GM12878 (cell line): ENCODE measurements at regions not wholly inside any gene's neighbourhood (a gene's known extent, or its start where the extent isn't known, plus 50 kb on each side); places are given as distances from the start of the nearest gene placed in this dataset.

Source experiments
- ATAC-seq: fragments of 200-7000 bp; cut with Tn5 transposase; 3 replicates; pipeline ENCODE4 v1.9.1; 2020; ENCODE audit warnings: mild to moderate bottlenecking, moderate library complexity
- BruUV-seq: library from RNA; stranded (reverse); fragments of 400-500 nt; replicated peaks from 2 replicates; lab custom pipeline; 2021; lab: Mats Ljungman, UMichigan
- CTCF ChIA-PET: fragments of 300-600 bp; sonication (Branson Sonifier 250); formaldehyde crosslinking; extraction: SDS; loops from one replicate; lab custom pipeline; 2021; ENCODE audit warnings: inconsistent platforms; lab: Yijun Ruan, JAX
- POLR2A ChIA-PET: fragments of 350-600 bp; formaldehyde crosslinking; extraction: SDS; loops from one replicate; lab custom pipeline; 2021; ENCODE audit warnings: inconsistent platforms; lab: Charles Lee
- RAD21 ChIA-PET: fragments of 300-600 bp; sonication (Branson Sonifier 250); formaldehyde crosslinking; loops from one replicate; lab custom pipeline; 2023; ENCODE audit warnings: antibody characterized with exemption; ENCODE audit not compliant: unreplicated experiment; lab: Charles Lee
- SMC1A ChIA-PET: fragments of 300-600 bp; sonication (Branson Sonifier 250); formaldehyde crosslinking; loops from one replicate; lab custom pipeline; 2023; ENCODE audit not compliant: unreplicated experiment, uncharacterized antibody; lab: Charles Lee
- DNase-seq: peaks from one replicate; pipeline ENCODE4 v3.0.0-alpha.2; 2011; ENCODE audit warnings: low read depth, low spot score
- FAIRE-seq: peaks from 3 replicates; lab custom pipeline; 2011; peaks lifted over from hg19 to GRCh38; lab: Jason Lieb, UNC
- H2AFZ ChIP-seq: 2 replicates; pipeline ENCODE4 v1.6.0; 2011; ENCODE audit warnings: low read depth, low read length, control low read depth; ENCODE audit not compliant: control insufficient read depth
- H3K27ac ChIP-seq: 2 replicates; pipeline ENCODE4 v1.5.1; 2011; ENCODE audit warnings: control low read depth; ENCODE audit not compliant: control insufficient read depth, insufficient read depth
- H3K27me3 ChIP-seq, 2 experiments: replicated peaks in 1 of 2; 2 replicates each; pipeline versions ENCODE4 v1.6.0 to v1.6.1; 2011; ENCODE audit warnings: low read length in 1 of 2; ENCODE audit not compliant: control insufficient read depth in 2 of 2, insufficient read depth in 2 of 2
- H3K36me3 ChIP-seq, 2 experiments: 2 replicates each; pipeline ENCODE4 v1.5.1; 2011; ENCODE audit warnings: low read length in 1 of 2; ENCODE audit not compliant: control insufficient read depth in 2 of 2, insufficient read depth in 2 of 2
- H3K4me1 ChIP-seq: 2 replicates; pipeline ENCODE4 v1.6.1; 2011; ENCODE audit warnings: mild to moderate bottlenecking, low read length, moderate library complexity, mixed read lengths; ENCODE audit not compliant: control insufficient read depth, insufficient read depth
- H3K4me2 ChIP-seq: 2 replicates; pipeline ENCODE4 v1.6.0; 2011; ENCODE audit warnings: control low read depth; ENCODE audit not compliant: control insufficient read depth, insufficient read depth
- H3K4me3 ChIP-seq: fragments of 200-600 bp; sonication (generic); 2 replicates; pipeline ENCODE4 v1.5.1; 2016
- H3K79me2 ChIP-seq: 2 replicates; pipeline ENCODE4 v1.6.0; 2011; ENCODE audit warnings: low read length; ENCODE audit not compliant: control insufficient read depth, insufficient read depth
- H3K9ac ChIP-seq: 2 replicates; pipeline ENCODE4 v1.8.0; 2011; ENCODE audit warnings: low read length, control low read depth, mixed read lengths; ENCODE audit not compliant: control insufficient read depth, insufficient read depth
- H3K9me3 ChIP-seq: replicated peaks from 3 replicates; pipeline ENCODE4 v1.5.1; 2011; ENCODE audit warnings: mild to moderate bottlenecking, low read length; ENCODE audit not compliant: control insufficient read depth, insufficient read depth
- H4K20me1 ChIP-seq: 2 replicates; pipeline ENCODE4 v1.6.0; 2011; ENCODE audit not compliant: control insufficient read depth, insufficient read depth
- CEBPB ChIP-seq, 2 experiments: fragments of 150-350 bp in 1 of 2; IDR thresholded peaks; 2 replicates each; pipeline ENCODE4 v1.6.1; 2012 to 2014; ENCODE audit warnings: low read depth in 2 of 2, low read length in 2 of 2, borderline replicate concordance in 1 of 2, inconsistent platforms in 1 of 2
- E2F4 ChIP-seq: IDR thresholded peaks from 2 replicates; pipeline ENCODE4 v1.6.1; 2012; ENCODE audit warnings: low read depth, low read length, improper control_type of control experiment
- FOXM1 ChIP-seq: IDR thresholded peaks from 2 replicates; pipeline ENCODE4 v1.6.1; 2012; ENCODE audit warnings: low read depth, mild to moderate bottlenecking, inconsistent platforms, low read length, moderate library complexity
- GABPA ChIP-seq: IDR thresholded peaks from 2 replicates; pipeline ENCODE4 v1.6.1; 2014; ENCODE audit warnings: antibody characterized with exemption, low read depth, mild to moderate bottlenecking, inconsistent platforms
- HSF1 ChIP-seq: fragments of 150-350 bp; IDR thresholded peaks from 2 replicates; pipeline ENCODE4 v1.6.1; 2014; ENCODE audit warnings: mild to moderate bottlenecking, low read depth, low read length
- IKZF2 ChIP-seq, 2 experiments: fragments of 450-650 bp; IDR thresholded peaks; 2 replicates each; pipeline ENCODE4 v1.6.1; 2017; ENCODE audit warnings: mild to moderate bottlenecking in 2 of 2, moderate library complexity in 2 of 2
- KLF5 ChIP-seq: fragments of 450-650 bp; IDR thresholded peaks from 2 replicates; pipeline ENCODE4 v1.6.1; 2014; ENCODE audit warnings: mild to moderate bottlenecking; ENCODE audit not compliant: partially characterized antibody
- MYC ChIP-seq: IDR thresholded peaks from 2 replicates; pipeline ENCODE4 v1.6.1; 2011; ENCODE audit warnings: mild to moderate bottlenecking, low read length, moderate library complexity, inconsistent platforms; ENCODE audit not compliant: insufficient read depth, insufficient replicate concordance, insufficient read length, severe bottlenecking
- TARDBP ChIP-seq: IDR thresholded peaks from 2 replicates; pipeline ENCODE4 v1.6.1; 2016; ENCODE audit warnings: borderline replicate concordance
- ZNF24 ChIP-seq: fragments of 450-650 bp; IDR thresholded peaks from 2 replicates; pipeline ENCODE4 v1.6.1; 2017; ENCODE audit warnings: antibody characterized with exemption, mild to moderate bottlenecking
- ZNF687 ChIP-seq: fragments of 450-650 bp; IDR thresholded peaks from 2 replicates; pipeline ENCODE4 v1.6.1; 2017; ENCODE audit warnings: mild to moderate bottlenecking, moderate library complexity
- WGBS: methylation state at CpG from one replicate; pipeline ENCODE4 v1.1.6; 2016; ENCODE audit warnings: low lambda C conversion rate; ENCODE audit not compliant: insufficient replicate concordance, insufficient coverage; ENCODE audit errors: missing lambda C conversion rate; 5-methylcytosine and 5-hydroxymethylcytosine counted together
- in situ Hi-C: fragments of 300-500 bp; cut with MboI; formaldehyde crosslinking; loops from 9 replicates; pipeline ENCODE4 v1.14.3; 2018; ENCODE audit warnings: mixed read lengths
- intact Hi-C: fragments of 100-400 bp; cut with micrococcal nuclease; formaldehyde crosslinking; loops from one replicate; pipeline ENCODE4 v1.14.2; 2022; ENCODE audit not compliant: unreplicated experiment

DNA sequence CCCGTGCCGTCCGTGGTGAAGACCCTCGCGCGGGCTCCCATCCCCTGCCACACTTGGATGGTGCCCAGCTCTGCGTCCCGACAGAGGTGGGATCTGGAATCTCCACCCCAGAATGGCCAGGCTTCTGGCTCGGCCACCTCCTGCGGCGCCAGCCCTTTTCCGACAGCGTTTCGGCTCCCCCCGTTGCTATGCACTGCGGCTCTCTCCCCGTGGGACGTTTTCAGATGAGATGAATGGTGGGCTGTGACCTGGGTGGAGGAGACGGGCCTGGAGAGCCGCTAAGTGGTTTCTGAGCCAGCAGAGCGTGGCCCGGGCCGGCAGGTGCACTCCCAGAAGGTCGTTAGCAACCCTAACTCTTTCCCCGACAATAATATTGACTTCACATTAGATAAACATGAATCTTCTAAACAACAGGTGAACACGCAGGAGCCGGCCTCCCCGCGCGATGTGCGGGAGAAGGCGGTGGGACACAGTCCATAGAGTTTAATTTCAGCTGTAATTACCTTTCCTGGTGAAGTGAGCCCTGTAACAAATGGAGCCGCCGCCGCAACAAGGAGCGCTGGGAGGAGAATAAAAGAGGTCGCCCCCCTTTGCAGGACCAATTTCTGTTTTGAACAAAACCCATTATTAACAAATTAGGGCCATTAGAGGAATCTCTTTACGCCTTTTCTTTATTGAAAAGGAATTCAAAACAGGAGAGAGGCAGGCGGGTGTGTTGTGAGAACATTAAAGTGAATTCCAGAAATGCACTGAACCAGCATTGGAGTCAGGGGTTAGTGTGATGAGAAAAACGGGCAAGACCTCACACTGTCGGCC, 294.3 kb upstream of the PFKP start:
- SMC1A ChIA-PET, result no interaction called here
- ATAC-seq, result no peak

More for the DNA sequence above, 294.3 kb upstream of the PFKP start:
- Histone ChIP-seq H3K9me3 (no peaks in the 10 kb centered on the region), H3K79me2 (no peaks in the 10 kb centered on the region), H3K9ac (no peak overlapping the region), H4K20me1 (no peaks in the 10 kb centered on the region), H2AFZ (no peak overlapping the region), H3K27me3 (no peaks in the 10 kb centered on the region), H3K4me1 (no peaks in the 10 kb centered on the region), H3K4me3 (no peak overlapping the region), H3K36me3 (no peaks in the 10 kb centered on the region), H3K4me2 (no peak overlapping the region), H3K27ac (no peak overlapping the region)
- ChIA-PET POLR2A (no interaction called here), CTCF (no interaction called here), RAD21 (no interaction called here)
- WGBS, result 61% methylated on average over 40 of the region's 41 CpGs
- FAIRE-seq (no peak), DNase-seq (no peak)
- intact Hi-C loops (no loop called here), in situ Hi-C loops (no loop called here)
- no TSS peak for BruUV-seq
- no peak for TF ChIP-seq GABPA
- no peak for TF ChIP-seq MYC
- no peak for TF ChIP-seq FOXM1
- TF ChIP-seq KLF5, result no peak
- TF ChIP-seq CEBPB (IDR thresholded peaks at IDR 0.05; ENCODE audit: borderline replicate concordance in 1 of 2, low read depth in 2 of 2, low read length in 2 of 2), result no peak
- no peak for TF ChIP-seq E2F4
- TF ChIP-seq ZNF687, result no peak
- TF ChIP-seq ZNF24, result no peak
- TF ChIP-seq HSF1, result no peak
- TF ChIP-seq IKZF2 (IDR thresholded peaks at IDR 0.05), result no peak
- TF ChIP-seq TARDBP, result no peak
